WTC11 (cell line): ENCODE measurements at regions not wholly inside any gene's neighbourhood (a gene's known extent, or its start where the extent isn't known, plus 50 kb on each side); places are given as distances from the start of the nearest gene placed in this dataset.

ENCODE experiments used
- ATAC-seq: fragments of 200-7000 bp; cut with Tn5 transposase; 2 replicates; pipeline ENCODE4 v1.10.0; 2021; ENCODE audit warnings: mild to moderate bottlenecking, moderate library complexity
- CTCF ChIA-PET: fragments of 300-600 bp; sonication (Branson Sonifier 250); formaldehyde crosslinking; loops from one replicate; lab custom pipeline; 2021; ENCODE audit warnings: antibody characterized with exemption; lab: Charles Lee
- POLR2A ChIA-PET: fragments of 350-600 bp; sonication (Branson Sonifier 250); formaldehyde crosslinking; loops from one replicate; lab custom pipeline; 2021; ENCODE audit warnings: antibody characterized with exemption; lab: Charles Lee
- DNase-seq: peaks from one replicate; pipeline ENCODE4 v3.0.0; 2021; ENCODE audit warnings: low spot score
- H3K27ac Mint-ChIP-seq: 2 replicates; pipeline ENCODE4 v1.8.0; 2021; ENCODE audit warnings: mixed read lengths
- H3K27me3 Mint-ChIP-seq: 2 replicates; pipeline ENCODE4 v1.8.0; 2021; ENCODE audit warnings: low read depth, mild to moderate bottlenecking, moderate library complexity, mixed read lengths
- H3K36me3 Mint-ChIP-seq: 2 replicates; pipeline ENCODE4 v1.8.0; 2021; ENCODE audit warnings: mixed read lengths
- H3K4me1 Mint-ChIP-seq: 2 replicates; pipeline ENCODE4 v1.8.0; 2022; ENCODE audit warnings: mixed read lengths
- H3K4me3 Mint-ChIP-seq: 2 replicates; pipeline ENCODE4 v1.8.0; 2021; ENCODE audit warnings: mild to moderate bottlenecking, moderate library complexity, mixed read lengths
- H3K9me3 Mint-ChIP-seq: 2 replicates; pipeline ENCODE4 v1.8.0; 2021; ENCODE audit warnings: mixed read lengths
- ARID4B ChIP-seq: sonication (generic); formaldehyde crosslinking; IDR thresholded peaks from 2 replicates; pipeline ENCODE4 v1.8.0; 2023; ENCODE audit warnings: missing genetic modification reagents, mild to moderate bottlenecking, borderline replicate concordance
- ETV6 ChIP-seq: sonication (generic); formaldehyde crosslinking; IDR thresholded peaks from 2 replicates; pipeline ENCODE4 v1.8.1; 2022; ENCODE audit warnings: mild to moderate bottlenecking, missing genetic modification reagents
- FOXK1 ChIP-seq: sonication (generic); formaldehyde crosslinking; IDR thresholded peaks from 2 replicates; pipeline ENCODE4 v1.8.0; 2022; ENCODE audit warnings: mild to moderate bottlenecking, moderate library complexity, missing genetic modification reagents
- GRHL2 ChIP-seq: fragments of 250-450 bp; sonication (Bioruptor Pico); IDR thresholded peaks from 2 replicates; pipeline ENCODE4 v1.8.0; 2022; ENCODE audit warnings: mild to moderate bottlenecking, moderate library complexity; ENCODE audit not compliant: insufficient replicate concordance, severe bottlenecking
- GTF2I ChIP-seq: fragments of 250-450 bp; sonication (Bioruptor Pico); conservative IDR thresholded peaks from 2 replicates; pipeline ENCODE4 v1.4.0; 2021; ENCODE audit warnings: mild to moderate bottlenecking
- IRF2 ChIP-seq: sonication (generic); formaldehyde crosslinking; IDR thresholded peaks from 2 replicates; pipeline ENCODE4 v1.8.0; 2022; ENCODE audit warnings: low read depth, missing genetic modification reagents, borderline replicate concordance
- JAZF1 ChIP-seq: fragments of 250-450 bp; sonication (Bioruptor Pico); IDR thresholded peaks from 2 replicates; pipeline ENCODE4 v1.9.0; 2021; ENCODE audit warnings: moderate library complexity, mild to moderate bottlenecking, inconsistent platforms
- RORB ChIP-seq: fragments of 250-450 bp; sonication (Bioruptor Pico); IDR thresholded peaks from 2 replicates; pipeline ENCODE4 v1.9.0; 2021; ENCODE audit warnings: mild to moderate bottlenecking
- SMAD3 ChIP-seq: sonication (generic); formaldehyde crosslinking; IDR thresholded peaks from 2 replicates; pipeline ENCODE4 v1.8.0; 2022; ENCODE audit warnings: missing genetic modification reagents, mild to moderate bottlenecking, borderline replicate concordance
- TEAD1 ChIP-seq: sonication (generic); formaldehyde crosslinking; IDR thresholded peaks from 2 replicates; pipeline ENCODE4 v1.8.0; 2022; ENCODE audit warnings: mild to moderate bottlenecking, missing genetic modification reagents
- ZBTB21 ChIP-seq: sonication (generic); formaldehyde crosslinking; IDR thresholded peaks from 2 replicates; pipeline ENCODE4 v1.8.1; 2023; ENCODE audit warnings: mild to moderate bottlenecking, missing genetic modification reagents, borderline replicate concordance
- ZNF219 ChIP-seq: sonication (generic); formaldehyde crosslinking; IDR thresholded peaks from 2 replicates; pipeline ENCODE4 v1.8.0; 2023; ENCODE audit warnings: missing genetic modification reagents, mild to moderate bottlenecking, borderline replicate concordance
- ZNF396 ChIP-seq: fragments of 250-450 bp; sonication (Bioruptor Pico); IDR thresholded peaks from 2 replicates; pipeline ENCODE4 v1.8.0; 2021; ENCODE audit warnings: mild to moderate bottlenecking, moderate library complexity, borderline replicate concordance
- ZNF423 ChIP-seq: fragments of 250-450 bp; sonication (Bioruptor Pico); IDR thresholded peaks from 2 replicates; pipeline ENCODE4 v2.1.2; 2022; ENCODE audit warnings: mild to moderate bottlenecking, moderate library complexity
- ZNF512 ChIP-seq: sonication (generic); formaldehyde crosslinking; IDR thresholded peaks from 2 replicates; pipeline ENCODE4 v1.8.1; 2022; ENCODE audit warnings: missing genetic modification reagents, borderline replicate concordance
- ZNF671 ChIP-seq: fragments of 250-450 bp; sonication (Bioruptor Pico); IDR thresholded peaks from 2 replicates; pipeline ENCODE4 v1.8.0; 2021; ENCODE audit warnings: mild to moderate bottlenecking
- TF ChIP-seq, protein P1 (sequence below): sonication (generic); formaldehyde crosslinking; IDR thresholded peaks from 2 replicates; pipeline ENCODE4 v1.8.1; 2023; ENCODE audit warnings: mild to moderate bottlenecking, moderate library complexity, missing genetic modification reagents
- TF ChIP-seq, protein P2 (sequence below): sonication (generic); formaldehyde crosslinking; conservative IDR thresholded peaks from 2 replicates; pipeline ENCODE4 v1.8.1; 2023; ENCODE audit warnings: mild to moderate bottlenecking, low read depth, missing genetic modification reagents, moderate library complexity

DNA sequence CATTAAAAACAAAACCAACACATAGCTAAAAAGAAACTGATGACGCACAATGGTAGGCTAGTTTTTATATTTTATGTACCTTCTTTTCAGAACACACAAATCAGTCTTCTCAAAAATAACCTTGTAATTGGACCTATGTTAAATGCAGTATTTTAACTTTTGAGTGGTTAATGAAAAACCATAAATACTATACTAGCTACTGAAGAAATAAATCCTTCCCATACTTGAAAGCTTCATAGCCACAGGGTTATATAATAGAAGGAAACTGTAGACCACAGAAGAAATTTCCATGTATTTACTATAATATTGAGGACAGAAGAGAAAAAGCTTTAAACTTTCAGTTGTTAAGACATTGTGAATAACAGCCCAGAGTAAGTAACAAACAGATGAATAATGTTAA, 1094.3 kb upstream of the SLC10A2 start:
- no peak for DNase-seq
- ChIA-PET POLR2A (no interaction called here), CTCF (no interaction called here)
- Mint-ChIP-seq H3K4me1 (peaks cover 4% of the 10 kb centered on the region), H3K4me3 (no peak overlapping the region), H3K27me3 (no peaks in the 10 kb centered on the region), H3K27ac (no peak overlapping the region), H3K9me3 (peaks cover 13% of the 10 kb centered on the region), H3K36me3 (no peaks in the 10 kb centered on the region)
- ATAC-seq = no peak
- TF ChIP-seq ETV6 (CRISPR knock-in tag) (no peak), FOXK1 (no peak), ZNF396 (no peak), GTF2I (CRISPR knock-in tag) (no peak), SMAD3 (no peak), JAZF1 (CRISPR knock-in tag) (no peak), IRF2 (CRISPR knock-in tag) (no peak), ZBTB21 (CRISPR knock-in tag) (no peak), ZNF671 (CRISPR knock-in tag) (no peak), GRHL2 (CRISPR knock-in tag) (no peak), ZNF512 (CRISPR knock-in tag) (no peak), ARID4B (no peak), ZNF219 (no peak)
- TF ChIP-seq, protein P1, sequence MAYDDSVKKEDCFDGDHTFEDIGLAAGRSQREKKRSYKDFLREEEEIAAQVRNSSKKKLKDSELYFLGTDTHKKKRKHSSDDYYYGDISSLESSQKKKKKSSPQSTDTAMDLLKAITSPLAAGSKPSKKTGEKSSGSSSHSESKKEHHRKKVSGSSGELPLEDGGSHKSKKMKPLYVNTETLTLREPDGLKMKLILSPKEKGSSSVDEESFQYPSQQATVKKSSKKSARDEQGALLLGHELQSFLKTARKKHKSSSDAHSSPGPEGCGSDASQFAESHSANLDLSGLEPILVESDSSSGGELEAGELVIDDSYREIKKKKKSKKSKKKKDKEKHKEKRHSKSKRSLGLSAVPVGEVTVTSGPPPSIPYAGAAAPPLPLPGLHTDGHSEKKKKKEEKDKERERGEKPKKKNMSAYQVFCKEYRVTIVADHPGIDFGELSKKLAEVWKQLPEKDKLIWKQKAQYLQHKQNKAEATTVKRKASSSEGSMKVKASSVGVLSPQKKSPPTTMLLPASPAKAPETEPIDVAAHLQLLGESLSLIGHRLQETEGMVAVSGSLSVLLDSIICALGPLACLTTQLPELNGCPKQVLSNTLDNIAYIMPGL (CRISPR knock-in tag) = no peak
- TF ChIP-seq, protein P2, sequence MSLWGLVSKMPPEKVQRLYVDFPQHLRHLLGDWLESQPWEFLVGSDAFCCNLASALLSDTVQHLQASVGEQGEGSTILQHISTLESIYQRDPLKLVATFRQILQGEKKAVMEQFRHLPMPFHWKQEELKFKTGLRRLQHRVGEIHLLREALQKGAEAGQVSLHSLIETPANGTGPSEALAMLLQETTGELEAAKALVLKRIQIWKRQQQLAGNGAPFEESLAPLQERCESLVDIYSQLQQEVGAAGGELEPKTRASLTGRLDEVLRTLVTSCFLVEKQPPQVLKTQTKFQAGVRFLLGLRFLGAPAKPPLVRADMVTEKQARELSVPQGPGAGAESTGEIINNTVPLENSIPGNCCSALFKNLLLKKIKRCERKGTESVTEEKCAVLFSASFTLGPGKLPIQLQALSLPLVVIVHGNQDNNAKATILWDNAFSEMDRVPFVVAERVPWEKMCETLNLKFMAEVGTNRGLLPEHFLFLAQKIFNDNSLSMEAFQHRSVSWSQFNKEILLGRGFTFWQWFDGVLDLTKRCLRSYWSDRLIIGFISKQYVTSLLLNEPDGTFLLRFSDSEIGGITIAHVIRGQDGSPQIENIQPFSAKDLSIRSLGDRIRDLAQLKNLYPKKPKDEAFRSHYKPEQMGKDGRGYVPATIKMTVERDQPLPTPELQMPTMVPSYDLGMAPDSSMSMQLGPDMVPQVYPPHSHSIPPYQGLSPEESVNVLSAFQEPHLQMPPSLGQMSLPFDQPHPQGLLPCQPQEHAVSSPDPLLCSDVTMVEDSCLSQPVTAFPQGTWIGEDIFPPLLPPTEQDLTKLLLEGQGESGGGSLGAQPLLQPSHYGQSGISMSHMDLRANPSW (CRISPR knock-in tag) = no peak

- ATAC-seq = peak; percentile 95
- peak overlapping the region; percentile 87 for H3K27ac Mint-ChIP-seq
Observed at GRCh38 chr13:104143760-104144416, 1077.7 kb upstream of the SLC10A2 start.

More at GRCh38 chr13:104143760-104144416, 1077.7 kb upstream of the SLC10A2 start:
- ChIA-PET POLR2A (no interaction called here), CTCF (no interaction called here)
- Mint-ChIP-seq H3K4me1 (peaks cover 33% of the 10 kb centered on the region), H3K4me3 (no peak overlapping the region; the same call in 1 of the 2 replicates), H3K27me3 (no peaks in the 10 kb centered on the region), H3K9me3 (peaks cover 23% of the 10 kb centered on the region), H3K36me3 (peaks cover 8% of the 10 kb centered on the region)
- peak; percentile 18; the same call in 1 of the 2 replicates for TF ChIP-seq TEAD1 (CRISPR knock-in tag)
- TF ChIP-seq ZNF423 (CRISPR knock-in tag) = 0 out of 2 replicates have a peak, but pooled peaks have one; percentile 35
- no peak for TF ChIP-seq RORB
- peak; percentile 14 for DNase-seq
